Activated CD8-positive, alpha-beta memory T cell treated with anti-CD3 and anti-CD28 coated beads for 24 hours (primary cell): ENCODE measurements at regions not wholly inside any gene's neighbourhood (a gene's known extent, or its start where the extent isn't known, plus 50 kb on each side); places are given as distances from the start of the nearest gene placed in this dataset.
"Not testable (repeated sequence)": the region's sequence is repeated elsewhere in the genome, so short reads cannot be mapped to it uniquely, and the experiment has no call there.

Experiments used
- DNase-seq: peaks from one replicate; pipeline ENCODE4 v3.0.0-alpha.2; 2020

- no peak for DNase-seq
Measured at GRCh38 chr6:85278466-85279035, 171.3 kb upstream of the NT5E start.

GRCh38 chr6:85276026-85276425 is 173.9 kb upstream of the NT5E start:
- DNase-seq, result not testable (repeated sequence)

DNA sequence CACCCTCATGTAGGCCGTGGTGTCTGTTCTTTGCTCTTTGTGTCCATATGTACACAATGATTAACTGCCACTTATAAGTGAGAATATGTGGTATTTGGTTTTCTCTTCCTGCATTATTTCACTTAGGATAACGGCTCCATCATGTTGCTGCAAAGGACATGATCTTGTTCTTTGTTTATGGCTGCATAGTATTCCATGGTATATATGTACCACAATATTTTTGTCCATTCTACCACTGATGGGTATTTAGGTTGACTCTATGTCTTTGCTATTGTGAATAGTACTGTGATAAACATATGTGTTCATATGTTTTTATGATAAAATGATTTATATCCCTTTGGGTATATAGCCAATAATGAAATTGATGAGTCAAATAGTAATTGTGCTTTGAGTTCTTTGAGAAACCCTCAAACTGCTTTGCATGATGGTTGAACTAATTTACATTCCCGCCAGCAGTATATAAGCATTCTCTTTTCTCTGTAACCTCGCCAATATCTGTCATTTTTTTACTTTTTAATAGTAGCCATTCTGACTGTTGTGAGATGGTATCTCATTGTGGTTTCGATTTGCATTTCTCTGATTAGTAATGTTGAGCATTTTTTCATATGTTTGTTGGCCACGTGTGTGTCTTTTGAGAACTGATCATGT is 174.4 kb upstream of the NT5E start:
- no peak for DNase-seq

DNA sequence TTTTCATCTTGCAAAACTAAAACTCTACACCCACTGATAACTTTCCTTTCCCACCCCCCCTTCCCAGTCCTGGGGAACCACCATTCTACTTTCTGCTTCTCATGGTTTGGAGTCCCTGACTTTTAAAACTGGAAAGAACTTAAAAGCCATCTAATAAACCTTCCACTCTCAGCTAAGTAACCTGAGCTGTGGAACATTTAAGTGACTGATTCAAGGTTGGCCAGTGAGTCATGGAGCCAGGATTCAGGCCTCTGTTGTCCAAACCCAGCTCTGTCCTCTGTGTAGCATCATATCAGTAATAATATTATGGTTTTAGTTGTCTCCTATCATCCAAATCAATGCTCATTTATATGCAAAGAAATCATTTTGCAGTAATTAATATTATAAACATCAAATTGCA is 176.0 kb upstream of the NT5E start:
- no peak for DNase-seq

DNA sequence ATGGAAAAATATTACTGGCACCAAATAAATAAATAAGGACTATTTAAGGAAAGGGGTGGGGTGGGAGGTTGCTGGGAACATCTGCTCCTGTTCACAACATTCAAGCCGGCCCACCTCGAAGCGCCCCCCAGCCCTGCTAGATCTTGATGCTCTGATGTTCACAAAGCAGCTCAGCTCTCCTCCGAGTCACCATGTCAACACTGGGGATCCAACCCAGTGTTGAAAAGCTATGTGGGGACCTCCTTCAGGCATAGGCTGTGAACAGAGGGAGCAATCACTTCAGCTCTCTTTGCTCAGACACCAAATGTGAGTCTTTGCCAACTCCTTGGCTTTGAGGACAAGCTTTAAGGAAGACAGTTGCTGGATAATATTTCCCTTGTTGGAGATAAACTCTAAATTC is 176.8 kb upstream of the NT5E start:
- no peak for DNase-seq

- no peak for DNase-seq
Measured at GRCh38 chr6:85272592-85272991, 177.3 kb upstream of the NT5E start.

GRCh38 chr6:85262621-85263020 is 187.3 kb upstream of the NT5E start:
- no peak for DNase-seq

GRCh38 chr6:85261271-85261670 is 188.6 kb upstream of the NT5E start:
- DNase-seq, result no peak

DNA sequence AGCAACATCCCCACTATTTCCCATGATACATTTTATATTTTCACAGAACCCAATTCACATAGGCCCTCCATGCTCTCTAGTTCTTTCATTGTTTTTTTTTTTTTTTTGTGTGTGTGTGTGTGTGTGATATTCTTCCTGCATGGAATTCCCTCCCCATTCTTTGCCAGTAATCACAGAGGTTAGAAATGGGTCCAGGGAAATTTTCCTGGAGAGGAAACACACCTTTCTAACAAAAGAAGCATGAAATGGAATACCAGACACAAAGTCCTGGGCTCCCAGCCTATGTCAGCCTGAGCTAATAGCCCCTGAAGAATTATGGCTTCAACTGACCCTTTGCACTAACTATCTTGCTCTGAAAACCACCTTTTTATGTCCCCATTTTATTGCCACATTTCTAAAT is 194.2 kb upstream of the NT5E start:
- no peak for DNase-seq

GRCh38 chr6:85252552-85252951 is 197.3 kb upstream of the NT5E start:
- DNase-seq, result no peak

DNA sequence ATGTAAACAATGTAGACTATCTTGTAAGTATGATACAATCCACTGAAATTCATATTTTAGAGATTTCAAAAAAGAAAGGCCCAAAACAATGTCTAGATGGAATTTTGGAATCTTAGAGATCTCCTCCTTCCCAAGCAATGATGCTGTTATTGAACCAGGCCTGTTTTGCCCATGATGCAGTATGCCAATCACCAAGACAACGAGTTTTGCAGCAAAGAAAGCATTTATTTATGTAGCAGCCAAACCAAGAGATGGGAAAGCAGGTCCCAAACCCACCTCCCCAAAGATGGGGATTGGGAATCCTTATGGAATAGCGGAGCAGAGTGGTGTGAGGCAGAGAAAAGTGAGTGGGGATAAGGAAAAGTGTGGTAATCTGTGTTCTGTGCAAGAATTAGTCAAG is 197.8 kb upstream of the NT5E start:
- DNase-seq, result no peak

DNA sequence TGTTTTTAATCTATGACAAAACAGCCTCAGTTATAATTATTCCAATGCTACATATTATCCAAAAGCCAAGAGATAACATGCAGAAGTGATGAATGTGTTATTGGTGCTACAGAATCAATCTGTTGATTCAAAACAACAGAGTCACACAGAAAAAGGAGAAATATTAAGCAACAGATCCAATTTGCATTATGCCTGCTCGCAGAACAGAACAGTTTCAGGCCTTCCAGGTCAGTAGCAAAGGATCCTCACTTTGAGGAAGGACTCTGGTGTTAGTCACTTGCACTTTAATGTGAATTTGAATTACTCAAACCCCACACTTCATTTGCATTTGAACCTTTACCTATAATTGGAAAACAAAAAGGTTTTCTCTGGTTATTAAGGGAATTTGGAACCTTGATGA is 198.6 kb upstream of the NT5E start:
- DNase-seq, result no peak

GRCh38 chr6:85250586-85251220 is 199.2 kb upstream of the NT5E start:
- no peak for DNase-seq

- no peak for DNase-seq
Measured at GRCh38 chr6:85245004-85245403, 204.9 kb upstream of the NT5E start.

- no peak for DNase-seq
Measured at GRCh38 chr6:85241498-85242052, 208.3 kb upstream of the NT5E start.

DNA sequence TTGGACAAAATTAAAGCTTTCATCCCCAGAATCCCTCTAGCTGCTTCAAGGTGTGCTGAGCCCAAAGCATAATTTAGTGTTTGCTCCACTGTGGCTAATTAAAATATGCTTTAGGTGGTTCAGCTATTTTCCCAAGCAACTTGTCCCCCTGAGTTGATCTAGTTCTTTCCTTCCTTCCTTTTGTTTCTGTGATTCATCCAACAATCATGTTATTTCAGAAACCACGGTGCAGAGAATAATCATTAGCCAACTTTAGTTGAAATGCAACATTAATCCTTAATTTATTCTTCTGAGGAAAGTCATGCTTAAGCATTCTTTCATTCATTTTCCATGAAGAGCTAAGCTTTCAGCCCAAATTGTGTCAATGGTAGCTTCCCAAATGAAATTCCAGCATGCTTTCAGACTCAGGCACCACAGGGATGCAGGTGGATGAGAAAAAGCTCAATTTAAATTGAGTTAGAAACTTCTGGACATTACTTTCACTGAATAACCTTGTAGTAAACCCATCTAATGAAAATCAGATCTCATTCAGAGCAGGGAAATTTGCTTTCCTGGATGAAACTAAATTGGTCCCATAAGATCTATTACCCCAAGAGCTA is 209.0 kb upstream of the NT5E start:
- no peak for DNase-seq

- no peak for DNase-seq
Measured at GRCh38 chr6:85237478-85237877, 212.4 kb upstream of the NT5E start.

- DNase-seq, result no peak
Measured at GRCh38 chr6:85236636-85237035, 213.2 kb upstream of the NT5E start.

DNA sequence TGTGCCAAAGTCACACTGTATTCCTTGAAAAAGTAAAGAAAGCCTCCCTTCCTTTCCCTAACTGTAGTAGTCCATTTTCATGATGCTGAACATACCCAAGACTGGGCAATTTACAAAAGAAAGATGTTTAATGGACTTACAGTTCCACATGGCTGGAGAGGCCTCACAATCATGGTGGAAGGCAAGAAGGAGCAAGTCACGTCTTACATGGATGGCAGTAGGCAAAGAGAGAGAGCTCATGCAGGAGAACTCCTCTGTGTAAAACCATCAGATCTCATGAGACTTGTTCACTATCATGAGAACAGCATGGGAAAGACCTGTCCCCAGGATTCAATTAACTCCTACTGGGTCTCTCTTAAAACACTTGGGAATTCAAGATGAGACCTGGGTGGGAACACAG is 222.5 kb upstream of the NT5E start:
- not testable (repeated sequence) for DNase-seq

GRCh38 chr6:85212794-85213193 is 237.1 kb upstream of the NT5E start:
- not testable (repeated sequence) for DNase-seq

DNA sequence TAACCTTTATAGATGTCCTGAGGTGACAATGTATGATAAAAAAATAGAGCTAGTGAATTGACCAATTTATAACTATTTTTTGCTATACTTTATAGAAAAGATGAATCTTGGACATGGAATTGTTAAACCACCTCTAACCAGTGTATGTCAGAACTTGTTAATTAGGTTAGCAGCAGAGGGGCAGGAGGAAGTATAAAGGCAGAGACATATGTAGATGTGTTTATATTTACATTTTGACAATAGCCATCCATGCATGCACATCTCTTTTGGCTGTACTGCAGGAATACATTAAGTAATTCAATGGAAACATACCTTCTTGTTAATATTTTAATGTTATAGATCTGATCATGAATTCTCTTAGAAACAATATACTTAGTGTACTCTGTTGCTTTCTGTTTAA is 254.6 kb upstream of the NT5E start:
- DNase-seq, result no peak

DNA sequence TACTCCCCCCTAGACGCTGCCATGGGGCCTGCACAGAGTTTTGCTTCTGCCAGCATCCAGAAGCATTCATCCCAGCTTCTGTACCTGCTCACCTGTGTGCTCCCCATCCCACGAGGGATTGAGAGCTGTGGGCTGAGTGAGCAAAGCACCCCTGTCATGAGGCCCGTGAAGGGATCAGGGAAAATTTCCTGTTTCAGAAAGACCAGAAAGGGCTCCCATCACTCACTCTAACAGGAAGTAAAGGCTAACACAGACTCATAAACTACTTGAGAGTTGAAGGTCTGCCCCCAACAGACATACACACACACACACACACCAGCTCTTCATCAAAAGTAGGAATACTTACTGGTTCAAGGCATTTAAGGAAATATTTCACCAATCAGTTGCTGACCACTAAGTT is 256.5 kb upstream of the NT5E start:
- DNase-seq, result no peak

DNA sequence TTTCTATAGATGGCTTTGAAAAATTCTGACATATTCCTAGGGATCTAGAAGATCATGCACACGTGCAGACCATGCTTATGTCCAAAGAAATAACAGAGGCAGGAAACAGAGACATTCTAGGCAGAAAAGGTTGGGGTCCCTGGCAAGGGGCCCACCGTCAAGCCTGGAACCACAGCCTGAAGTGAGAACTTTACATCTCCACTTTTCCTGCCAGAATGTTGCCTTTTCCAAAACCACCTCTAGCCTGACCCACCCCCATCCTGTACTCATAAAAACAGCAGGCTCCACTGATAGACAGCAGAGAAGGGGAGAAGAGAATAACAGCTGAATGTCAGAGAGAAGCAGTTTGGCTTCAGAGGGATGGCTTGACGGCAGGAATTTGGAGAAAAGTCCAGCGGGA is 257.3 kb upstream of the NT5E start:
- DNase-seq, result no peak

GRCh38 chr6:85192186-85192585 is 257.7 kb upstream of the NT5E start:
- no peak for DNase-seq
